ENCODE measurements at regions not wholly inside any gene's neighbourhood (a gene's known extent, or its start where the extent isn't known, plus 50 kb on each side); places are given as distances from the start of the nearest gene placed in this dataset.

DNA sequence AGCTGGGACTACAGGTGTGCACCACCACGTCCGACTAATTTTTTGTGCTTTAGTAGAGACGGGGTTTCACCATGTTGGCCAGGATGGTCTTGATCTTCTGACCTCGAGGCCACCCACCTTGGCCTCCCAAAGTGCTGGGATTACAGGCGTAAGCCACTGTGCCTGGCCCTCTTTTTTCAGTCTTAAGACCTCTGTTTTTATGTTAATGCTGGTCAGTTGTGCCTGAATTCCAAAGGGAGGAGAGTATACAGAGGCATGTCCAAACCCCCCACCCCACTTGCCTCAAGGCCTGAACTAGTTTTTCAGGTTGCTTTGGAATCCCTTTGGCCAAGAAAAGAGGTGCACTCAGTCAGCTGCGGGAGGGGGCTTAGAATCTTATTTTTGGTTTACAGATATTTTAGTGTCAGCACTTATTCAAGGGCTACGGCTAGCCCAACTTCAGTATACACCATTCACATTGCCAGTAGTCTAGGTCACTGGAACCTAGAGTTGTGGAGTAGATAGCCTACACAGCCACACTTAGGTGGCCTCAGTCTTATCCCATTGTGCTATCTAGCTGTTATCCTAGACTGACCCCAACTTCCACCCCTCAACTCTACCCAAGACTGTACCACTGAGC, 128.0 kb upstream of the TPM1 start:
- DNase-seq (ENCODE audit: low read depth): no peak

DNA sequence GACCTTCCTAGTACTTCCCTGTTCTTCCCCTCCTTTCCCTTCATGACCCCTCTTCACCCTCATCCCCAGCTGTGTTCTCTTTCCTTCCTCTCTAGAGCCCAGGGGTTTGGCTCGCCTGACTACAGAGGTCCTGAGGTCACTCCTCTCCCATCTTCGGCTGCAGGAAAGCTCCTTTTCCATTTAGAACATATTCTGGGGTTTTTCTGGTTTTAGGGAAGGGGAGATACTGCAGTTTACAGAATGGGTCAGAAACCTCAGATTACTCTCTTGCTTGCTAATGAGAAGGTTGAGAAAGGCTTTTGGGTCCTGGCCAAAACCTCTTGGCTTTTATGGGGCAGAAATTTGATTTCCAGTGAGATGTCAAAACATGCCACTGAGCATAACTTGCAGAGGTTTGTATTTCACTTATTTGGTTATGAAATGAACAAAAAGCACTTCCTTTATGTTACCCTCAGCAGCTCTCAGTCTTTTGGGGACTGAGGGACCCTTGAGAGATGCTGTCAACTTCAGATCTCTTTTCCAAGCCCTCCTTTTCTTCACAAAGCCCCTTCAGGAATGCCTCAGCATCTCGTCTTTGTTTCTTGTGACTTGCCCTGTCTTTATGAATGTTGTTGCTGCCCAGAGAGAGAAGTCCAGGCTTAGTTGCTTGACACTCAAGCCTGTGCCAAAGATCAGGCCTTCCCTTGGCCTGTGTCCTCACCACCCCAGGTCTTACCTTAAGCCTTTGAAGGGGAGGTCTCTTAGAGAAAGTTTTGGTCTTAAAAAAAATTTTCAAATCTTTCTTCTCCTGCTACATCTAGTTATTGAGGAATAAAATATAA, 121.7 kb upstream of the TPM1 start:
- peak; percentile 58 for DNase-seq (ENCODE audit: low read depth)

DNA sequence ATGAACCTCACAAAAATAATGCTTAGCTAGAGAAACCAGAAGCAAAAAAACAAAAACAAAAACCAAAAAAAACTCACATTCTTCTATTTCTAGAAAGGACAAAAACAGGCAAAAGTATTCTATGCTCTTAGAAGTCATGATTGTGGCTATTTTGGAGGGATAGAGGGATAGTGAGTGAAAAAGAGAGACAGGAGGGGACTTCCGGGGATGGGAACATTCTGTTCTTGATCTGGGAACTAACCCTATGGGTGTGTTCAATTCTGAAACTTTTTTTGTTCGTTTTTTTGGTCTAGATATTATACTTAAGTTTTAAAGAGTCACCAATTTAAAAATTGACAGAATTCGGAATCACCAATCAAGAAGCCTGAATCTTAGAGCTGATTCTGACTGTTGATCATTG, 120.0 kb upstream of the TPM1 start:
- no peak for DNase-seq (ENCODE audit: low read depth)

DNA sequence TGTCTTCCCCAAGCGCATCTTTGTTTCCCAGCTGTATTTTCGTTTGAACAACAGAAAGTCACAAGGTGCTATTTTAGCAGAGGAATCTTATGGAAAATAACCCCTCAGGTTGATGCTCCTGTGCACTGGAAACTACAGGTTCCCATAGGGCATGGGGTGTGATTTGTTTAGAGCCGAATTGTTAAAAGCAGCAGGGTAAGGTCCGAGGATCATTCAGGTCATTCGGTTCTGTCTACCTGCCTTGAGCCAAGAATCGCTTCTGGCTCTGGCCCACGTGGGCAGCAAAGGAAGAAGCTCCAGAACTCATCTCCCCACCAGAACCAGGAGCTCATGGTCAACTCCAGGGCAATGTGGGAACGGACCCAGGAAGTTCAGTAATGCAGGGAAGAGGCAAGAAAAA, 116.7 kb upstream of the TPM1 start:
- no peak for DNase-seq (ENCODE audit: low read depth)

DNA sequence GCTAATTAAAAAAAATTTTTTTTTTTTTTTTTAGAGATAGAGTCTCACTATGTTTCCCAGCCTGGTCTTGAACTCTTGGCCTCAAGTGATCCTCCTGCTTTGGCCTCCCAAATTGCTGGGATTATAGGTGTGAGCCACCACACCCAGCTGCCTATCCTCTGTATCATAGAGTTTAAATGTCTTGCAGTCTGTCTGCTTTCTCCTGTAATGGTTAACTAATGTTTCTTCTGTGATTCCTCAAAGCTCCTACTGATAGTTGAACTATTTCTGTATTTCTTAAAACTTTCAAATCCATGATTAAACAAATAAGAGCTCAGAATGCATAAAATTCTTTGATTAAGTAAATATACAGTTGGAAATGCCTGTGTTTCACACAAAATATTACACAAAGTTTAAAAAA, 115.4 kb upstream of the TPM1 start:
- no peak for DNase-seq (ENCODE audit: low read depth)

DNA sequence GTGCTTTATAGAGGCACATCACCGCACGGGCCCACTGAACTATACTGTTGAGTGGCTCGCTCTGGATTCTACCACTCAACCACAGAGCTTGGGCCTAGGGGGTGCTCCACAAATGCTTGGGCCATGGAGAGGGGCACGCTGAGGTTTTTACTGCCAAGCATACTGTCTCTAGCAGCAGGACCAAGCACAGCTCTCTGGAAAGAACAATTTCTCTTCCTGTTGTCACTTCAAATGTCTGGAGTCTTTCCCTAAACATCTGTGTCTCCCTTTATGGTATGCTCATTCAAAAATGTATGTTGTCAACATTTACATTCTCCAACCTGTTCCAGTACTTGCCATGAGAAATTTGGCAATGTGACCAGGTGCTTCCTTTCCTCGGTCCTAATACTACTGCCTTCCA, 114.7 kb upstream of the TPM1 start:
- no peak for DNase-seq (ENCODE audit: low read depth)

DNA sequence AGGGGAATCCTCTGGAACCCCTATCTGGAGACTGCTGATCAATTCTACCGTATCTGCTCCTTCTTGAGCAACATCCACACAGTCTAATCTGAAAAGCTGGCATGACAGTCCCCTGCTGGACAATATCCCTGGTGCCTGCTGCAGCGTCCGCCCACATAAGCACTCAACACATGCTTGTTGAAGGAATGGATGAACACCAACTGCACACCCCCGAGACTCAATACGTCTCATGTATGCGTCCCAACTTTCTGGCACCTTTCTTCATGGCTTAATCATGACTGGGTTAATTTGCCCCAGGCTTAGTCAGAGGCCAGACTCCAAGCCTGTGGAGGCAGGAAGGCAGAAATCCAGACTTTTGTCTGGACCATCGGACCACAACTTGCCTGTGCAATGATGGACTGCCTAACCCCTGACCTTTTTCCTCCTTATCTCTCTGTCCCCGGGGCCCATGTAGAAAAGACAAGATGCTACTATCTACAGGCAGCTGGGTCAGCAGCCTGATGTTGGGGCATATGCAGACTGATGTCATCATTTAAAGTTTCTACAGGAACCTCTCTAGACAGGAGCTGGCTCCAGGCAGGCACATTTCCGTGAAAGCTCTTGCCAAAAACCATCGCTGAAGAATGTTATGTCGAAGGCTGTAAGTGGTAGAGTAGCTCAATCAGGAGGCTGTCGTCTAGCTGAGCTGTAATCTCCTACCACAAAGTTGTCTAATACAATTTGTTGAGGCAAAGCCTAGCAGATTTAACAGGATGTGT, 114.1 kb upstream of the TPM1 start:
- DNase-seq (ENCODE audit: low read depth): peak; percentile 95

DNA sequence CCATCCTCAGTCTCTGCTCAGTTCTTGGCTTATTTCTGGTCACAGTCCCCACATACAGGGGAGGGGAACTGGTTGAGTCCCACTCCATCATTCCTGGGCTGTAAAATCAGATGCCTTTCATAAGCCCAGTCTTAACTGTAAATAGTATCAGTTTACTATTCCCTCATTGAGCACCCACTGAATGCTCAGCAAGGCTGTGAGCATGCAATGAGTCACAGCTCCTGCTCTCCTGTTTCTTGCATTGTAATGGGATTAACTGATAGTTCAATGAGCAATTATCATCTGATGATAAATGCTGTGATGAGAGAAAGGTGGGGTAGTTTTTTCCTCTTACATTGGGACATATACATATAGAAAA, 113.6 kb upstream of the TPM1 start:
- no peak for DNase-seq (ENCODE audit: low read depth)

DNA sequence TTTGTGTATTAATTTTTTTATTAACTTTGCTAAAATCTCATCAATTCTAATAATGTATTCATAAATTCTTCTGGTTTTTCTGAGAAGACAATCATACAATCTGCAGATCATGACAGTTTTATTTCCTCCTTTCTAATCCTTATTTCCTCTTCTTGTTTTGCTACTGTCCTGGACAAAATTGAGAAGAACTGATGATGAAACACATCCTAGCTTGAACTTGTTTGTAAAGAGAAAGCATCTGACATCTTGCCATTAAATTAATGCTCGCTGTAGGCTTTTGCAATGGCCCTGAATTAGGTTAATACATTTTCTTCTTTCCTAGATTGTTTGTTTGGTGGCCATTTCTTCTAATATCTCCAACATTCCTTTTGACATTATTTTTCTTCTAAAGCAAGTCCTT, 110.9 kb upstream of the TPM1 start:
- no peak for DNase-seq (ENCODE audit: low read depth)

DNA sequence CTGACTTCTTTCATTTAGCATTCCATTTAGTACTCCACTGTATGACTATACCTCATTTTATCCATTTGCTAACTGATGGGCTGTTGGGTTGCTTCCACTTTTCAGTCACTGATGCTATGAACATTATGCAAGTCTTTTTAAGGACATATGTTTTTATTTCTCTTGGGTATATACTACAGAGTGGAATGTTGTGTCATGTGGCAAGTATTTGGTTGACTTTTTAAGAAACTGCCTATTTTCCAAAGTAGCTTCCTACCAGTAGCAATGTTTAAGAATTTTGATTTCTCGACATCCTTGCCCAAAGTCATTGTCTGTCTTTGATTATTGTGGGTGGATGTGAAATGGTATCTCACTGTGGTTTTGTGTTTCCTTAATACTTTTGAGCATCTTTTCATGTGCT, 110.1 kb upstream of the TPM1 start:
- DNase-seq (ENCODE audit: low read depth): peak; percentile 97

DNA sequence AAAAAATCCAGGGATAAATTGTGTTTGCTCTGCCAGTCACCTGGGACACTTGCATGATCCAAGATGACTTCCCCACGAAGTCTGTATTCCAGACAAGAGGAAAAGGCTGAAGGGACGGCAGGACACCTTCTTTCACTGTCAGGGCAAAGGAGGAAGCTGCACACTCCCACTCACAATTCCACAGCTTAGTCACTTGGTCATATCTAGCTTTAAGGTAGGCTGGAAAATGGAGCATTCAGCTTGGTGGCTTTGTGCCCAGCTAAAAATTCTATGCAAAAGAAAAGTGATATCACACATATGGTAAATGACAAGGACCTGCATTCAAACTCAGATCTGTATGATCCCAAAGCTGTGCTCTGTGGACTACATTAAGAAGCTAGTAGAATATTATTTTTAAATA, 109.2 kb upstream of the TPM1 start:
- DNase-seq (ENCODE audit: low read depth): no peak

DNA sequence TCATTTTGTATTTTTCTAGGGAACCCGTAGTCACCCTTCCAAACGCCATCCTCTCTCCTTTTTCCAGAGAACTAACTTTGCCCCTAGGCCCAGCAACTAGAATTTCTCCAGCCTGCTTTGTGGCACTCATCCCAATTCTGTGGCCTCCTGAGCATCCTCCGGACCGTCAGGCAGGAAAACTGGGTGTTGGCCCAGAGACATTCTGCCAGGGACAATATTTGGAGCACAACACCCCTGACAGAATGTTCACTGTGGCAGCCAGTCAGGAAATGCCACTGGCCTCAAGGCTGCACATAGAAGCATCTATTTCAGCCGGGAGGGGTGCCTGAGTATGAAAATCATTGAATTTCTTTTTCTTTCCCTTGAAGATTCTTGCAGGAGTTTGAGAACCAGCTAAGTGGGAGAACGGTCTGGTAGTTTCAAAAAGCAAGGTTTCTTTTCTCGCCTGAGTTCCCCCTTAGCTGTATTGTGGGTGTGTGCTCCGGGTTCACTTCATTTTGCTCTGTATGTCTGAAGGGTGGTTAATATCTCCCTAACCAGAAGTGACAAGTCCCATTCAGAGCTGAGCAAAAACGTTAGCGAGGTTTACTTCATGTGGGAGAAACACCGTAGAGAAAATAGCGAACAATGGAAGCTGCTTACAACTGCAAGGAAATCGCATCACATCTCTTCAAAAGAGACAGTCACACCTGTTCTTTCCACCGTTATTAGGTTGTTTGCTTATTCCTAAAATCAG, 108.1 kb upstream of the TPM1 start:
- no peak for DNase-seq (ENCODE audit: low read depth)

DNA sequence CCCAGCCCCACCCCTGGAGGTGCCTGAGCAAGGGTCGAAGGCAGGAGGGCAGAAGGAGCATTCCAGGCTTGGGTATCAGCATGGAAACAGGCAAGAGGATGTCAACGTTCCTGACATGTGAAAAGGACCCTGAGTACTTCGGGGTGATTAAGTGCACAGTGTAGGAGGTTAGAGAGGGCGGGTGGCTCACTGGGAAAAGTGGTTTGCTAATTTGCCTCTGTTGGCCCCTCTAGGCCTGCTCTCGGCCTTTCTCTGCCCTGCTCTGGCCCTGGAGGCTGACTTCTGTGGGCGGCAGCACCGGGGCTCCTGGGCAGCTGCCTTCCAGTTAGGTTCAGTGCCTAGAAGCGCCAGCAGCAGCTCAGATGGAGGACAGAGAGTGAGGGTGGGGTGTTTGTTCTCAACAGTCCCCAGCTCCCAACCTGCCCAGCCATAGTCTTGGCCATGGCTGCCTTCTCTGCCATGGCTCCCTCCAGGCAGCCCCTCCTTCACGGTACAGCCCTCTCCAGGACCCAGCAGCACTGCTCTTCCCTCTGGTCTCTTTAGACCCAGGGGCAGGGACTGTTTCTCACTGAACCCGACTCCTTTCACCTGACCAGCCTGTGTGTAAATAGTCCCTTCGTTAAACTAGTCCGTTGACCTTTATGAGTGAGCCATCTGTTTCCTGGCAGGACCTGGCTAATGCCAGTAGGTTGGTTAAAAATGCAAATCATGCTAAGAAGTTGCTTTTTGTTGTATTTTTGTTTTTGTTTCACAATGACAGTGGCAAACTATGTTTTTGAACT, 107.1 kb upstream of the TPM1 start:
- DNase-seq (ENCODE audit: low read depth): no peak

DNA sequence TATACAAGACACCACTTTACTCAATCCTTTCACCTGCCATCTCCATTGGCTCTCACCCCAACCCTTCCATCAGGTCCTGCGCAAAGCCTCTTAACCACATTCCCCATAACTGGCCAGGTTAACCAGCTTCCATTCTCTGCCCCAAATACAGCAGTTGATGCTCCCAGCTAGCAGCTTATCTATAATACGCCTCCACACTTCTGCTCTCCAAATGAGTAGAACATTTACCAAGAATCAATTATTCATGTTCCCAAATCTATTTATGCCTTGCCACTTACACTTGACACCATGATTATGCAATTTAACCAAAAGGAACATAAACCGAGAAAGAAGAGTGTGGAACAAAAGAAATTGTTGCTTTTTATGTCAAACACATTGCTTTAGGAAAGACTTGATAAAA, 103.7 kb upstream of the TPM1 start:
- DNase-seq (ENCODE audit: low read depth): no peak

DNA sequence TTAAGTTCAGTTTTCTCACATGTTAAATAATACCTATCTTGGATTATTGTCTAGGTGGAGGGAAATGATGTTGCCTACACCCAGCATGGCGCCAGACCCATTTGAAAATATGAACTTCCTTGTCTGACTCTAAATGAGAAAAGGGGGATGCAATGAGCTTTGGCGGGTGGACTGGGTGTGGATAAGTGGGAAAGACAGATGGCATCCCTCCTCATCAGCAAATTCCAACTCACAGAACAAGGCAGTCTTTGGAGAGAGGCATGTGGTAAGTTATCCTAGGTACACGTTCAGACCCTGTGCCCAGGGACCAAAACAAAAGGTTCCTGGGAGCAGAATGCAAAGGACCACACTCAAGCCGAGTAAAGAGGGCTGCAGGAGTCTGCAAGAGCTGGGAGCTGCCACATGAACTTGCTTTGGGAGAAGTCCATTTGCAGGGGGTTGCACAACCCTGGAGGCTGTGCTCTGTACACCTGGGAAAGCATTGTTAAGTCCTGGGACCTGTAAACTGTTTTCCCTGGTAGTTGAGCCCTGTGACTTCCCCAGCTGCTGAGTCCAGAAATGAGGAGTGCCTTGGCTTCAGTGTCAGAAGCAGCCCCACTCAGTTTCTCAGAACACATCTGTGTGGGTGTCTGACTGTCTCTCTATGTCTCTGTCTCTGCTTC, 102.3 kb upstream of the TPM1 start:
- no peak for DNase-seq (ENCODE audit: low read depth)

DNA sequence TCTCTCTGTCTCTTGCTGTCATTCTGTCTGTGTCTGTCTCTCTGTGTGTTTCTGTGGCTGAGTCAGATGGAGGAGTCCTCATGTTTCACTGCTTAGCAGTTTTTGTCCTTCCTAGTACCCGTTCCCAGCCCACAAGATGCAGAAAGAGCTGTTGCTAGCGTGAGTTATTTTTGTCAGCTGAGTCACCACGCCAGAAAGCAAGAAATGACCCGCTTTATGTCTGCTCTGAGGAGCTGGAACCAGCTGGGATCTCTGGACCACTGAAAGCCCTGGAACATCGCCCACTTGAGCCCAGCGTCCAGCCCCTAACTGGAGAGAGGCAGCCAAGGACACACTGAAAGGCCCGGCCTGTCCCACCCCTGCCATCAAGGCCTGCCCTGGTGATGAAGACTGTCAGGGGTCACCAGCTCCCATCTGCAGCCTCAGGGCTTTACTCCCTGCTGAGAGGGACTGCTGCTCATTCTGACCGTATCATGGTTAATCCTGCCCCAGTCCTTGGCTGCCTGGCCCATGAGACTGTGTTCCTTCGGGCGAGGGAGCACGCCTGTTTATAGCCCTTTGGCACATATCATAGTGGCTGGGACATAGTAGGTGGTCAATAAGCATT, 101.7 kb upstream of the TPM1 start:
- peak; percentile 98 for DNase-seq (ENCODE audit: low read depth)

DNA sequence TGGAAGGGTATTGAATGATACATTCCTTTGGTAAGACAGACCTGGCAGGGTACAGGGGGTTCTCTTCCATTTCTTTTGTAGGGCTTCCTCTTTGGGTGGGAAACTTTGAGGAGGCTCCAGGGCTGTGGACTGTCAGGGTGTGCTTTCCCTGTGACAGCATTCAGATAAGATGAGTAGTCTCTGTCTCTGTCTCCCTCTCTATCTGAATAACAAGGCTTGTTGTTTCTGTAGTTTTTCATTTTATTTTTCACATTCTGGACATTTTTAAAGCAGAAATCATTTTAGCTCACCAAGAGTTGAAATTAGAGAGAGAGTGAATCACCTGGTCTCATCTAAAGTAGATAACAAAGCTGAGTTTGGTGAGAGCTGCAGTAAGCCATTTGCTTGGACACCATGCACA, 100.8 kb upstream of the TPM1 start:
- no peak for DNase-seq (ENCODE audit: low read depth)

DNA sequence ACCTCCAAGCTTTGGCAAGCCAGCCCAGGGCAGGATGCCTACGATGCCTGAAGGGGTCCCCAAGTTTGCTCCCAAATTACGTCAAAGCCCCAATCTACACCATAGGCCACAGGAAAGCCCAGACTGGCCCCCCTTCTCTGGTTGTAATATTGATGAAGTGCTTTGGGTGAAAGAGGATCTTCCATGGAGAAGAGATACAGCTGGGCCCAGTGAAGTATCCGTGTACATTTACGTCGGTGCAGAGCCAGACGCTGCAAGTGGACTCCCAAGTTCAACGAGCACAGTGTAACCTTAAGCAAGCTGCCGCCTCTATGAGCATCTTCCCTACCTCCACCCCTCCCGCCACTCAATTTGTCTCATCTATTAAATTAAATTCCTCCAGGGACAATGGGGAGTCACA, 100.1 kb upstream of the TPM1 start:
- DNase-seq (ENCODE audit: low read depth): no peak

DNA sequence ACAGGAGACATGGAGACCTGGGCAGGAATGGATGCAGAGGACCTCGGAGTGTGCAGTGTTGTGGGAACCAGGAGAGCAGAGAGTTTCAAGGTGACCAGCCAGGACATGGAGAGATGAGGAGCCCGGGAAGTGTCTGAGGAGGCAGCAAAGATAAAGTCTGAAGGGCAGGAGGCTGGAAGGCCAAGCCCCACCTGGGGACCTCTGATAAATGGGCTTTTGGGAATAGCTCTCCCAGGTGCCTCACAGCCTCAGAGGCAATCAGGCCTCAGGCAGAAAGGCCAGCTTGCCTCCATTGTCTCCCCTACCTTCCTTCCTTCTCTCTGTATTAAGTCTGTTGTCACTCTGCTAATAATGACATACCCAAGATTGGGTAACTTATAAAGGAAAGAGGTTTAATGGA, 97.5 kb upstream of the TPM1 start:
- DNase-seq (ENCODE audit: low read depth): no peak

DNA sequence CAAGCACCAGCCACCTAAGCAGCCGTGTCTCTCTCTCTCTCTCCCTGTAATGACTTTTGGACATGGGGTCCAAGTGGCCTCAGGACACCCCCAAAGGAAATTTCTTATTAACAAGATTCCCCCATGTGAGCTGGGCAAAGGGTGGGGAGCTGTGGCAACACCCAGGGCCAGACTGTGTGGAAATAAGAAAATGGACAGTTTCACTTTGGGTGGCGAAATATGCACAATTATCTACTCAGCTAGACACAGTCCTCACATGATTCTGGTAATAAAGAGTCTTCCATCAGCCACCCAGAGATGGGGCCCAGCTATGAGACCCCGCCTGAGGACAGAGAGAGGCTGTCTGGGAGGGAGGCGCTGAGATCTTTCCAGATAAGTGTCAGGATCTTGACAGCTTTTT, 96.8 kb upstream of the TPM1 start:
- DNase-seq (ENCODE audit: low read depth): no peak

DNA sequence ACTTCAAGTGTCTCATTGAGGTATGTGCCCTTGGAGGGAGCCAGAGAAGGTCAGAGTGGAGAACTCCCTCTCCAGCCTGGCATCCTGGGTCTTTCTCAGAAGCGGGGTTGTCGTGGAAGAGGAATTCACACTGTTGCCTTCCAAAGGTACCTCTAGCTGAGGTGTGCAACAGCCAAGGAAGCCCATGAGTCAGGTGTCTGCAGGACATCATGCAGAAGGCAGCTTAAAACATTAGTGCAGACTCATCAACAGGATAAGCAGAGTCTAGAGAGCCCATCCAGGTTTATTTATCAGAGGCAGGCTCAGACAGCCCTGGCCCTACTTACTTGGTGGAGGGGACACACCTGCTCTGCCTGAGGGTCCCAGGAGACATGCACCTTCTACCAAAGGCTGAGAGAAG, 95.6 kb upstream of the TPM1 start:
- DNase-seq (ENCODE audit: low read depth): no peak
